HG02970 (cell line): ENCODE measurements at regions not wholly inside any gene's neighbourhood (a gene's known extent, or its start where the extent isn't known, plus 50 kb on each side); places are given as distances from the start of the nearest gene placed in this dataset.
"Not testable (repeated sequence)": the region's sequence is repeated elsewhere in the genome, so short reads cannot be mapped to it uniquely, and the experiment has no call there.

Experiments used
- ATAC-seq: cut with Tn5 transposase; IDR thresholded peaks from one replicate; pipeline ENCODE4 v1.9.1; 2021; ENCODE audit warnings: mild to moderate bottlenecking, moderate library complexity, moderate number of reproducible peaks; ENCODE audit not compliant: unreplicated experiment, low FRiP score

GRCh38 chr7:115654384-115655214 is 376.0 kb downstream of the TFEC start:
- no peak for ATAC-seq

- no peak for ATAC-seq
These were observed 381.1 kb downstream of the TFEC start for GRCh38 chr7:115649429-115649828.

GRCh38 chr7:115647712-115648111 is 382.9 kb downstream of the TFEC start:
- ATAC-seq = no peak

- ATAC-seq = no peak
These were observed 388.4 kb downstream of the TFEC start for GRCh38 chr7:115642194-115642593.

GRCh38 chr7:115638853-115639252 is 391.7 kb downstream of the TFEC start:
- ATAC-seq = no peak

GRCh38 chr7:115637128-115637527 is 393.4 kb downstream of the TFEC start:
- no peak for ATAC-seq

- ATAC-seq = no peak
These were observed 394.7 kb downstream of the TFEC start for GRCh38 chr7:115635876-115636275.

GRCh38 chr7:115635376-115635775 is 395.2 kb downstream of the TFEC start:
- ATAC-seq = no peak

GRCh38 chr7:115634633-115635032 is 395.9 kb downstream of the TFEC start:
- ATAC-seq = no peak

GRCh38 chr7:115632636-115633035 is 397.9 kb downstream of the TFEC start:
- ATAC-seq = no peak

- ATAC-seq = no peak
These were observed 398.8 kb downstream of the TFEC start for GRCh38 chr7:115631782-115632181.

- no peak for ATAC-seq
These were observed 400.5 kb downstream of the TFEC start for GRCh38 chr7:115630049-115630448.

- ATAC-seq = no peak
These were observed 411.9 kb downstream of the TFEC start for GRCh38 chr7:115618676-115619075.

GRCh38 chr7:115613836-115614235 is 416.7 kb downstream of the TFEC start:
- no peak for ATAC-seq

- ATAC-seq = no peak
These were observed 427.1 kb downstream of the TFEC start for GRCh38 chr7:115603416-115603815.

- ATAC-seq = no peak
These were observed 430.4 kb downstream of the TFEC start for GRCh38 chr7:115600207-115600606.

GRCh38 chr7:115599184-115599583 is 431.4 kb downstream of the TFEC start:
- not testable (repeated sequence) for ATAC-seq

GRCh38 chr7:115597220-115597619 is 433.3 kb downstream of the TFEC start:
- ATAC-seq = not testable (repeated sequence)

- ATAC-seq = no peak
These were observed 437.5 kb downstream of the TFEC start for GRCh38 chr7:115593111-115593510.

- ATAC-seq = no peak
These were observed 445.4 kb downstream of the TFEC start for GRCh38 chr7:115585015-115585718.

- no peak for ATAC-seq
These were observed 447.6 kb downstream of the TFEC start for GRCh38 chr7:115582956-115583355.

- no peak for ATAC-seq
These were observed 452.0 kb downstream of the TFEC start for GRCh38 chr7:115578576-115578975.
